HPDE6-E6E7 (cell line): ENCODE measurements at regions not wholly inside any gene's neighbourhood (a gene's known extent, or its start where the extent isn't known, plus 50 kb on each side); places are given as distances from the start of the nearest gene placed in this dataset.
"Not testable (repeated sequence)": the region's sequence is repeated elsewhere in the genome, so short reads cannot be mapped to it uniquely, and the experiment has no call there.

Experiments
- DNase-seq: peaks from one replicate; pipeline ENCODE4 v3.0.0; 2011; ENCODE audit warnings: missing footprints; ENCODE audit errors: extremely low spot score

- DNase-seq = no peak
Observed at GRCh38 chr12:131249246-131250027, 295.7 kb downstream of the ADGRD1 start.

- no peak for DNase-seq
Observed at GRCh38 chr12:131250028-131250950, 296.6 kb downstream of the ADGRD1 start.

GRCh38 chr12:131250951-131251315 lies 297.2 kb downstream of the ADGRD1 start:
- no peak for DNase-seq

- DNase-seq = no peak
Observed at GRCh38 chr12:131251336-131252101, 297.8 kb downstream of the ADGRD1 start.

GRCh38 chr12:131253376-131254026 lies 299.8 kb downstream of the ADGRD1 start:
- DNase-seq = no peak

GRCh38 chr12:131254374-131254773 lies 300.7 kb downstream of the ADGRD1 start:
- no peak for DNase-seq

- no peak for DNase-seq
Observed at GRCh38 chr12:131258398-131258797, 304.7 kb downstream of the ADGRD1 start.

GRCh38 chr12:131260251-131260905 lies 306.7 kb downstream of the ADGRD1 start:
- no peak for DNase-seq

- no peak for DNase-seq
Observed at GRCh38 chr12:131260954-131261353, 307.2 kb downstream of the ADGRD1 start.

GRCh38 chr12:131261906-131262305 lies 308.2 kb downstream of the ADGRD1 start:
- no peak for DNase-seq

GRCh38 chr12:131263626-131264025 lies 309.9 kb downstream of the ADGRD1 start:
- no peak for DNase-seq

- DNase-seq = no peak
Observed at GRCh38 chr12:131264635-131265034, 310.9 kb downstream of the ADGRD1 start.

- DNase-seq = no peak
Observed at GRCh38 chr12:131266591-131267467, 313.1 kb downstream of the ADGRD1 start.

- DNase-seq = no peak
Observed at GRCh38 chr12:131267576-131267975, 313.9 kb downstream of the ADGRD1 start.

- not testable (repeated sequence) for DNase-seq
Observed at GRCh38 chr12:131268123-131268522, 314.4 kb downstream of the ADGRD1 start.

GRCh38 chr12:131268571-131268970 lies 314.9 kb downstream of the ADGRD1 start:
- not testable (repeated sequence) for DNase-seq

GRCh38 chr12:131269551-131269950 lies 315.8 kb downstream of the ADGRD1 start:
- no peak for DNase-seq

- DNase-seq = not testable (repeated sequence)
Observed at GRCh38 chr12:131269977-131270376, 316.3 kb downstream of the ADGRD1 start.

GRCh38 chr12:131271724-131272123 lies 318.0 kb downstream of the ADGRD1 start:
- DNase-seq = no peak

GRCh38 chr12:131272283-131272814 lies 318.6 kb downstream of the ADGRD1 start:
- not testable (repeated sequence) for DNase-seq
